Smooth muscle cell (in vitro differentiated cells): ENCODE measurements at regions not wholly inside any gene's neighbourhood (a gene's known extent, or its start where the extent isn't known, plus 50 kb on each side); places are given as distances from the start of the nearest gene placed in this dataset.

ENCODE experiments used
- DNase-seq: peaks from one replicate; lab custom pipeline; 2025; ENCODE audit not compliant: unreplicated experiment; lab: John Stamatoyannopoulos, UW
- H2AFZ ChIP-seq: fragments of 200-600 bp; sonication (generic); 2 replicates; pipeline ENCODE4 v1.6.0; 2016; ENCODE audit warnings: antibody characterized with exemption, low read depth, mild to moderate bottlenecking
- H3F3A ChIP-seq: fragments of 200-600 bp; sonication (generic); 2 replicates; pipeline ENCODE4 v1.6.0; 2017; ENCODE audit warnings: antibody characterized with exemption, low read depth
- H3K27ac ChIP-seq: fragments of 200-600 bp; sonication (generic); 2 replicates; pipeline ENCODE4 v1.5.1; 2016; ENCODE audit warnings: low read depth, mild to moderate bottlenecking
- H3K27me3 ChIP-seq: fragments of 200-600 bp; sonication (generic); 2 replicates; pipeline ENCODE4 v1.6.1; 2016; ENCODE audit warnings: low read depth, mild to moderate bottlenecking
- H3K36me3 ChIP-seq: fragments of 200-600 bp; sonication (generic); 2 replicates; pipeline ENCODE4 v1.5.1; 2016; ENCODE audit warnings: low read depth
- H3K4me1 ChIP-seq: fragments of 200-600 bp; sonication (generic); 2 replicates; pipeline ENCODE4 v1.5.1; 2016; ENCODE audit warnings: low read depth
- H3K4me2 ChIP-seq: fragments of 200-600 bp; sonication (generic); 2 replicates; pipeline ENCODE4 v1.6.0; 2016; ENCODE audit warnings: mild to moderate bottlenecking
- H3K4me3 ChIP-seq: fragments of 200-600 bp; sonication (generic); 2 replicates; pipeline ENCODE4 v1.5.1; 2016; ENCODE audit warnings: mild to moderate bottlenecking
- H3K79me2 ChIP-seq: fragments of 200-600 bp; sonication (generic); 2 replicates; pipeline ENCODE4 v1.6.0; 2016; ENCODE audit warnings: low read depth, mild to moderate bottlenecking
- H3K9ac ChIP-seq: fragments of 200-600 bp; sonication (generic); 2 replicates; pipeline ENCODE4 v1.6.0; 2016; ENCODE audit warnings: low read depth
- H3K9me3 ChIP-seq: fragments of 200-600 bp; sonication (generic); replicated peaks from 2 replicates; pipeline ENCODE4 v1.5.1; 2016; ENCODE audit warnings: low read depth
- H4K20me1 ChIP-seq: fragments of 200-600 bp; sonication (generic); 2 replicates; pipeline ENCODE4 v1.6.0; 2016; ENCODE audit warnings: low read depth
- WGBS: methylation state at CpG from one replicate; pipeline ENCODE4 v1.1.7; 2016; ENCODE audit warnings: low lambda C conversion rate; 5-methylcytosine and 5-hydroxymethylcytosine counted together
- TF ChIP-seq, protein P1 (sequence below): fragments of 200-600 bp; sonication (generic); IDR thresholded peaks from 2 replicates; pipeline ENCODE4 v1.5.1; 2017; ENCODE audit warnings: borderline replicate concordance, mild to moderate bottlenecking, antibody characterized with exemption; ENCODE audit not compliant: insufficient read depth, poor library complexity, severe bottlenecking

DNA sequence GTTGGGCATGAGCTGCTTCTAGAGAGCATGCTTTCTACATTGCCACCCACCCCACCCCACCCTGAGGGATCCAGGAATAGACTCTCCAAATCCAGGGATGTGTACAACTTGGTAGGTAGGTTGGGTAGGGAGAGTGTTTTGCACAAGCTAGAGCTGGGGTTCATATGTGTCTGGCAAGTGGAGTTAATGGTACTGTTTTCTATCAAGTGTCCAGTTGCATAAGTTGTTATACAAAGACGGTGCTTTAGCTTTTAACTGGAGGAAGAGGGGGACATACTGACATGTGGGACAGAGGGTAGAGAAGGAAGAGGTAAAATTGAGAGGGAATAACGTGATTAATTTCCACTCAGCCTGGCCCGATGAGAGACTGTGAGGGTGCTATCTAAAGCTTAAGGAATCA lies 51.0 kb upstream of the TNC start:
- Histone ChIP-seq H3K4me2 (no peak overlapping the region), H3K4me3 (no peak overlapping the region), H2AFZ (no peak overlapping the region), H3K36me3 (no peaks in the 10 kb centered on the region), H3K27ac (no peak overlapping the region), H3K27me3 (no peaks in the 10 kb centered on the region), H3F3A (peaks cover 18% of the 10 kb centered on the region), H3K9ac (no peak overlapping the region), H3K79me2 (no peaks in the 10 kb centered on the region), H3K9me3 (no peaks in the 10 kb centered on the region), H4K20me1 (no peaks in the 10 kb centered on the region), H3K4me1 (no peaks in the 10 kb centered on the region)
- WGBS = 89% methylated on average over 3 of the region's 3 CpGs
- no peak for DNase-seq
- TF ChIP-seq, protein P1, sequence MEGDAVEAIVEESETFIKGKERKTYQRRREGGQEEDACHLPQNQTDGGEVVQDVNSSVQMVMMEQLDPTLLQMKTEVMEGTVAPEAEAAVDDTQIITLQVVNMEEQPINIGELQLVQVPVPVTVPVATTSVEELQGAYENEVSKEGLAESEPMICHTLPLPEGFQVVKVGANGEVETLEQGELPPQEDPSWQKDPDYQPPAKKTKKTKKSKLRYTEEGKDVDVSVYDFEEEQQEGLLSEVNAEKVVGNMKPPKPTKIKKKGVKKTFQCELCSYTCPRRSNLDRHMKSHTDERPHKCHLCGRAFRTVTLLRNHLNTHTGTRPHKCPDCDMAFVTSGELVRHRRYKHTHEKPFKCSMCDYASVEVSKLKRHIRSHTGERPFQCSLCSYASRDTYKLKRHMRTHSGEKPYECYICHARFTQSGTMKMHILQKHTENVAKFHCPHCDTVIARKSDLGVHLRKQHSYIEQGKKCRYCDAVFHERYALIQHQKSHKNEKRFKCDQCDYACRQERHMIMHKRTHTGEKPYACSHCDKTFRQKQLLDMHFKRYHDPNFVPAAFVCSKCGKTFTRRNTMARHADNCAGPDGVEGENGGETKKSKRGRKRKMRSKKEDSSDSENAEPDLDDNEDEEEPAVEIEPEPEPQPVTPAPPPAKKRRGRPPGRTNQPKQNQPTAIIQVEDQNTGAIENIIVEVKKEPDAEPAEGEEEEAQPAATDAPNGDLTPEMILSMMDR = no peak

DNA sequence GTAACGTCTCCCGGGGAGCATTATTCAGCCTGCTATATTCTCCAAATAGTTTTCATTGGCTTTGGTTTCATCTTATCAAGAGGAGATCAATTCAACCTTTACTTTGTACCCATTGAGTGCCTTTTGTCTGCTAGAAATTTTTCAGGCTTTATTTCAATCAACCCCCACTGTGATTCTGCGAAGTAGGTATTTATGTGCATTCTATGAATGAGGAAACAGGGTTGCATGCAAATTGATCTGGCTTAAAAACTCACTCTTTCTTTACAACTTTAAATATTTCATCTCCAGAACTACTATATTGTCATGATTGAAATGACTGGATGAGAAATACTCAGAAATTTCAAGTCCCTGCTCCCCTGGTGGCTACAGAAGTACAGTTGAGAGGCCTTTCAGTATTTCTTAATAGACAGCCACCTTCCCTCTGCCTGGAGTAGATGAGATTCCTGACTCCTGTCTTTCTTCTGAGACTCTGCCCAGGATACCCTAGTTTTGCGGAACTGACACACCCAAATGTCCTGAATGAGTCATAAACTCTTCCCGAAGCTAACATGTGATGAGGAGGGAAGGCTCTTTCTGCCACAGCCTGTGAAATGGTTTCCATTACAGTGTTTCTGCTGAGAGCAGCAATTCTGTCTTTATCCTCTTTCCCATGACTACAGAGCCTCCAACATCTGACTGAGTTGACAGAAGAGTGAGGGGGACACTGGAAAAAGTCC lies 52.6 kb upstream of the TNC start:
- Histone ChIP-seq H2AFZ (no peak overlapping the region), H3K27ac (peak overlapping the region; percentile 16), H4K20me1 (no peaks in the 10 kb centered on the region), H3K27me3 (no peaks in the 10 kb centered on the region), H3K4me2 (no peak overlapping the region), H3K36me3 (no peaks in the 10 kb centered on the region), H3K4me3 (no peak overlapping the region), H3K4me1 (no peaks in the 10 kb centered on the region), H3F3A (peaks cover 3% of the 10 kb centered on the region), H3K9ac (no peak overlapping the region), H3K9me3 (no peaks in the 10 kb centered on the region), H3K79me2 (no peaks in the 10 kb centered on the region)
- 42% methylated on average over 5 of the region's 5 CpGs for WGBS
- no peak for DNase-seq
- TF ChIP-seq, protein P1 = no peak

GRCh38 chr9:115171921-115172388 lies 54.0 kb upstream of the TNC start:
- Histone ChIP-seq H3K9me3 (no peaks in the 10 kb centered on the region), H3F3A (no peaks in the 10 kb centered on the region), H3K36me3 (no peaks in the 10 kb centered on the region), H3K27me3 (no peaks in the 10 kb centered on the region), H2AFZ (no peak overlapping the region), H3K4me1 (no peaks in the 10 kb centered on the region), H3K27ac (no peak overlapping the region), H3K79me2 (no peaks in the 10 kb centered on the region), H3K4me2 (no peak overlapping the region), H4K20me1 (no peaks in the 10 kb centered on the region), H3K9ac (no peak overlapping the region), H3K4me3 (no peak overlapping the region)
- no peak for DNase-seq
- WGBS = 75% methylated on average over 3 of the region's 3 CpGs
- TF ChIP-seq, protein P1 = no peak

DNA sequence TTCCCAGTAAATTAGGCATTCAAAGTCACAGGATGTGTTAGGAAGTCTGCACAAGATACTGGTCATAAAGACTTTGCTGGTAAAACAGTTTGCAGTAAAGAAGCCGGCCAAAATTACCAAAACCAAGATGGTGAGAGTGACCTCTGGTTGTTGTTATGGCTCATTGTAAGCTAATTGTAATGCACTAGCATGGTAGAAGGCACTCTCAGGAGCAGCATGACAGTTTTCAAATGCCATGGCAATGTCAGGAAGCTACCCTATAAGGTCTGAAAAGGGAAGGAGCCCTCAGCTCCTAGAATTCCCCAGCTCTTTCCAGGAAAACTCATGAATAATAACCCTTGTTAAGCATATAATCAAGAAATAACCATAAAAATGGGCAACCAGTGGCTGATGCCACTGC lies 64.3 kb upstream of the TNC start:
- no peak overlapping the region for H3K9ac ChIP-seq
- H2AFZ ChIP-seq = no peak overlapping the region
- H3K27ac ChIP-seq = no peak overlapping the region
- WGBS = 39% methylated on average over 1 of the region's 1 CpG
- no peak for DNase-seq
- H3K79me2 ChIP-seq = no peaks in the 10 kb centered on the region
- H3F3A ChIP-seq = no peaks in the 10 kb centered on the region
- no peaks in the 10 kb centered on the region for H3K36me3 ChIP-seq
- H3K4me3 ChIP-seq = no peak overlapping the region
- TF ChIP-seq, protein P1 = no peak
- no peaks in the 10 kb centered on the region for H3K27me3 ChIP-seq
- H3K4me2 ChIP-seq = no peak overlapping the region
- H4K20me1 ChIP-seq = no peaks in the 10 kb centered on the region
- no peaks in the 10 kb centered on the region for H3K4me1 ChIP-seq
- H3K9me3 ChIP-seq = no peaks in the 10 kb centered on the region
